OCI-LY7 (cell line): ENCODE measurements at regions not wholly inside any gene's neighbourhood (a gene's known extent, or its start where the extent isn't known, plus 50 kb on each side); places are given as distances from the start of the nearest gene placed in this dataset.

ENCODE experiments used
- BruUV-seq: library from RNA; stranded (reverse); fragments of 400-500 nt; replicated peaks from 2 replicates; lab custom pipeline; 2021; lab: Mats Ljungman, UMichigan
- CTCF ChIA-PET: fragments of 300-600 bp; sonication (Branson Sonifier 250); formaldehyde crosslinking; loops from one replicate; lab custom pipeline; 2022; ENCODE audit warnings: antibody characterized with exemption; ENCODE audit not compliant: unreplicated experiment; lab: Charles Lee
- POLR2A ChIA-PET: fragments of 300-600 bp; sonication (Branson Sonifier 250); formaldehyde crosslinking; loops from one replicate; lab custom pipeline; 2022; ENCODE audit warnings: antibody characterized with exemption; lab: Charles Lee
- DNase-seq: peaks from one replicate; pipeline ENCODE4 v3.0.0-alpha.2; 2015; ENCODE audit warnings: low spot score
- H2AFZ ChIP-seq: fragments of 200-600 bp; sonication (generic), shearing (Covaris generic); 2 replicates; pipeline ENCODE4 v1.6.1; 2014; ENCODE audit warnings: mild to moderate bottlenecking, antibody characterized with exemption, low read length, moderate library complexity
- H3K27ac ChIP-seq: fragments of 200-600 bp; sonication (generic); 2 replicates; pipeline ENCODE4 v1.5.1; 2014; ENCODE audit warnings: mixed run types, low read depth, mild to moderate bottlenecking, moderate library complexity, low read length, inconsistent platforms; ENCODE audit not compliant: poor library complexity, severe bottlenecking
- H3K36me3 ChIP-seq: fragments of 200-600 bp; sonication (generic); 2 replicates; pipeline ENCODE4 v1.6.1; 2014; ENCODE audit warnings: mild to moderate bottlenecking, antibody characterized with exemption, low read length, moderate library complexity, mixed read lengths; ENCODE audit not compliant: insufficient read depth
- H3K4me1 ChIP-seq: fragments of 200-600 bp; sonication (generic); 2 replicates; pipeline ENCODE4 v1.5.1; 2014; ENCODE audit warnings: mild to moderate bottlenecking, low read length; ENCODE audit not compliant: insufficient read depth, poor library complexity, severe bottlenecking
- H3K4me2 ChIP-seq: fragments of 200-600 bp; sonication (generic); 2 replicates; pipeline ENCODE4 v1.6.1; 2014; ENCODE audit warnings: mild to moderate bottlenecking, low read length
- H3K4me3 ChIP-seq: fragments of 200-600 bp; sonication (generic); 2 replicates; pipeline ENCODE4 v1.5.1; 2014; ENCODE audit warnings: mild to moderate bottlenecking, low read depth, low read length; ENCODE audit not compliant: poor library complexity, severe bottlenecking
- H3K79me2 ChIP-seq: fragments of 200-600 bp; sonication (generic); 2 replicates; pipeline ENCODE4 v1.6.1; 2016; ENCODE audit warnings: low read depth, mild to moderate bottlenecking, low read length, moderate library complexity, mixed read lengths; ENCODE audit not compliant: insufficient read depth
- H3K9me2 ChIP-seq: fragments of 200-600 bp; sonication (generic); 2 replicates; pipeline ENCODE4 v1.6.1; 2016; ENCODE audit warnings: mild to moderate bottlenecking, low read length, mixed read lengths; ENCODE audit not compliant: insufficient read depth
- H3K9me3 ChIP-seq: fragments of 200-600 bp; sonication (generic); 2 replicates; pipeline ENCODE4 v1.6.1; 2014; ENCODE audit warnings: mild to moderate bottlenecking, mixed run types, low read length, mixed read lengths
- H4K20me1 ChIP-seq: fragments of 200-600 bp; sonication (generic); 2 replicates; pipeline ENCODE4 v1.6.1; 2014; ENCODE audit warnings: mild to moderate bottlenecking, antibody characterized with exemption, low read length, moderate library complexity, mixed read lengths; ENCODE audit not compliant: insufficient read depth
- CTCF ChIP-seq: fragments of 200-600 bp; sonication (generic); conservative IDR thresholded peaks from 2 replicates; pipeline ENCODE4 v1.5.1; 2014; ENCODE audit warnings: mild to moderate bottlenecking, antibody characterized with exemption, low read length, moderate library complexity, mixed read lengths
- EZH2phosphoT487 ChIP-seq: fragments of 200-600 bp; sonication (generic); IDR thresholded peaks from 2 replicates; pipeline ENCODE4 v1.6.1; 2018; ENCODE audit warnings: low read depth, borderline replicate concordance, mild to moderate bottlenecking, mixed run types, antibody characterized with exemption, low read length, moderate library complexity, mixed read lengths
- intact Hi-C: fragments of 100-400 bp; cut with micrococcal nuclease; formaldehyde crosslinking; loops from one replicate; pipeline ENCODE4 v1.10.0; 2022; ENCODE audit not compliant: unreplicated experiment

GRCh38 chr10:131430716-131431412, 119.3 kb upstream of the TCERG1L start:
- Histone ChIP-seq H3K36me3 (no peaks in the 10 kb centered on the region), H4K20me1 (no peaks in the 10 kb centered on the region), H3K4me2 (no peak overlapping the region), H3K27ac (no peak overlapping the region), H3K9me2 (no peaks in the 10 kb centered on the region), H3K9me3 (no peaks in the 10 kb centered on the region), H2AFZ (no peak overlapping the region), H3K4me3 (no peak overlapping the region), H3K4me1 (no peaks in the 10 kb centered on the region), H3K79me2 (no peaks in the 10 kb centered on the region)
- TF ChIP-seq CTCF (no peak), EZH2phosphoT487 (no peak)
- ChIA-PET POLR2A (no interaction called here), CTCF (no interaction called here)
- BruUV-seq, result no TSS peak
- no peak for DNase-seq
- intact Hi-C loops, result no loop called here

GRCh38 chr10:131431533-131431932, 120.0 kb upstream of the TCERG1L start:
- no peak for DNase-seq
- H2AFZ ChIP-seq, result no peak overlapping the region
- no peaks in the 10 kb centered on the region for H3K79me2 ChIP-seq
- no peaks in the 10 kb centered on the region for H3K9me2 ChIP-seq
- no peaks in the 10 kb centered on the region for H4K20me1 ChIP-seq
- POLR2A ChIA-PET, result no interaction called here
- no peak overlapping the region for H3K4me2 ChIP-seq
- no peak overlapping the region for H3K4me3 ChIP-seq
- no peaks in the 10 kb centered on the region for H3K36me3 ChIP-seq
- intact Hi-C loops, result no loop called here
- no peaks in the 10 kb centered on the region for H3K4me1 ChIP-seq
- BruUV-seq, result no TSS peak
- no peaks in the 10 kb centered on the region for H3K9me3 ChIP-seq
- CTCF ChIA-PET, result no interaction called here
- no peak overlapping the region for H3K27ac ChIP-seq
- no peak for TF ChIP-seq EZH2phosphoT487
- TF ChIP-seq CTCF, result no peak

GRCh38 chr10:131431978-131432690, 120.6 kb upstream of the TCERG1L start:
- POLR2A ChIA-PET, result no interaction called here
- Histone ChIP-seq H3K36me3 (no peaks in the 10 kb centered on the region), H4K20me1 (no peaks in the 10 kb centered on the region), H3K4me2 (no peak overlapping the region), H3K79me2 (no peaks in the 10 kb centered on the region), H3K9me2 (no peaks in the 10 kb centered on the region), H2AFZ (no peak overlapping the region), H3K9me3 (no peaks in the 10 kb centered on the region), H3K4me1 (no peaks in the 10 kb centered on the region), H3K4me3 (no peak overlapping the region), H3K27ac (no peak overlapping the region)
- DNase-seq, result no peak
- intact Hi-C loops, result no loop called here
- CTCF ChIA-PET, result no interaction called here
- BruUV-seq, result no TSS peak
- TF ChIP-seq CTCF (no peak), EZH2phosphoT487 (no peak)
